Body of pancreas (tissue), 4 donors: ENCODE measurements at regions not wholly inside any gene's neighbourhood (a gene's known extent, or its start where the extent isn't known, plus 50 kb on each side); places are given as distances from the start of the nearest gene placed in this dataset.

Experiments
- ATAC-seq: fragments of 150-250 bp; one replicate; pipeline ENCODE4 v1.9.1; 2016
- DNase-seq, 4 donors: peaks; one replicate each; pipeline ENCODE4 v3.0.0-alpha.2; 2019
- H3K27ac ChIP-seq, 4 donors: fragments of 200-600 bp; sonication (generic); 1 replicate in 3 of 4; 2 replicates in 1 of 4; pipeline versions ENCODE4 v1.5.1 to v1.6.1; 2016 to 2019; ENCODE audit warnings: mild to moderate bottlenecking in 1 of 4, mixed read lengths in 1 of 4, moderate library complexity in 1 of 4
- H3K27me3 ChIP-seq, 2 donors: fragments of 200-600 bp; sonication (generic); one replicate each; pipeline ENCODE4 v1.6.0; 2016; ENCODE audit warnings: mild to moderate bottlenecking in 1 of 2
- H3K36me3 ChIP-seq, 2 donors: fragments of 200-600 bp; sonication (generic); replicated peaks in 1 of 2; 2 replicates each; pipeline ENCODE4 v1.5.1; 2016; ENCODE audit warnings: low read depth in 2 of 2; ENCODE audit not compliant: insufficient read depth in 1 of 2
- H3K4me1 ChIP-seq: fragments of 200-600 bp; sonication (generic); one replicate; pipeline ENCODE4 v1.6.0; 2016
- H3K4me3 ChIP-seq, 2 donors: fragments of 200-600 bp; sonication (generic); 1 replicate in 1 of 2; 2 replicates in 1 of 2; pipeline ENCODE4 v1.5.1; 2016 to 2019
- H3K9me3 ChIP-seq, 3 donors: fragments of 200-600 bp; sonication (generic); 1 replicate in 2 of 3; 2 replicates in 1 of 3; pipeline ENCODE4 v1.5.1; 2016
- CTCF ChIP-seq, 7 experiments: fragments of 450-650 bp in 4 of 7; fragments of 200-600 bp in 3 of 7; sonication (generic) in 3 of 7; IDR thresholded peaks; one replicate each; pipeline ENCODE4 v1.5.1; 2016 to 2019; ENCODE audit warnings: antibody characterized with exemption in 7 of 7
- POLR2A ChIP-seq, 3 donors: fragments of 450-650 bp; IDR thresholded peaks; one replicate each; pipeline ENCODE4 v1.6.1; 2016; ENCODE audit warnings: antibody characterized with exemption in 3 of 3, mild to moderate bottlenecking in 2 of 3
- WGBS, 2 donors: methylation state at CpG; one replicate each; pipeline ENCODE4 v1.1.5; 2017; 5-methylcytosine and 5-hydroxymethylcytosine counted together
- intact Hi-C: fragments of 100-400 bp; cut with DNase I; formaldehyde crosslinking; loops from one replicate; pipeline ENCODE4 v1.15.1; 2023

- DNase-seq, result no peak
- no peak for ATAC-seq
- intact Hi-C loops, result no loop called here
- Histone ChIP-seq H3K27me3 (no peaks in the 10 kb centered on the region), H3K27ac (no peak overlapping the region), H3K36me3 (no peaks in the 10 kb centered on the region), H3K9me3 (no peaks in the 10 kb centered on the region), H3K4me3 (no peak overlapping the region), H3K4me1 (no peaks in the 10 kb centered on the region)
- TF ChIP-seq CTCF (IDR thresholded peaks at IDR 0.05) (no peak), POLR2A (IDR thresholded peaks at IDR 0.05) (no peak)
- WGBS, 2 donors, result 84 to 95% methylated on average over 2 of the region's 2 CpGs
Measured at GRCh38 chr11:13836666-13837065, 125.9 kb upstream of the SPON1 start.

- H3K4me1 ChIP-seq, result no peaks in the 10 kb centered on the region
- no peaks in the 10 kb centered on the region for H3K36me3 ChIP-seq
- no peaks in the 10 kb centered on the region for H3K9me3 ChIP-seq
- TF ChIP-seq CTCF (IDR thresholded peaks at IDR 0.05) (no peak), POLR2A (IDR thresholded peaks at IDR 0.05) (no peak)
- intact Hi-C loops, result no loop called here
- H3K27me3 ChIP-seq, result no peaks in the 10 kb centered on the region
- 72 to 87% methylated on average over 2 of the region's 2 CpGs for WGBS, 2 donors
- H3K27ac ChIP-seq, result no peak overlapping the region
- no peak for DNase-seq
- ATAC-seq, result no peak
- H3K4me3 ChIP-seq, result no peak overlapping the region
Measured at GRCh38 chr11:13837286-13837685, 125.2 kb upstream of the SPON1 start.

- WGBS, 2 donors, result 57 to 68% methylated on average over 3 of the region's 3 CpGs
- Histone ChIP-seq H3K9me3 (no peaks in the 10 kb centered on the region), H3K4me1 (no peaks in the 10 kb centered on the region), H3K4me3 (no peak overlapping the region), H3K36me3 (no peaks in the 10 kb centered on the region), H3K27me3 (no peaks in the 10 kb centered on the region), H3K27ac (no peak overlapping the region)
- intact Hi-C loops, result no loop called here
- no peak for ATAC-seq
- no peak for DNase-seq
- no peak for TF ChIP-seq CTCF (IDR thresholded peaks at IDR 0.05)
- no peak for TF ChIP-seq POLR2A (IDR thresholded peaks at IDR 0.05)
Measured at GRCh38 chr11:13841393-13841792, 121.1 kb upstream of the SPON1 start.

DNA sequence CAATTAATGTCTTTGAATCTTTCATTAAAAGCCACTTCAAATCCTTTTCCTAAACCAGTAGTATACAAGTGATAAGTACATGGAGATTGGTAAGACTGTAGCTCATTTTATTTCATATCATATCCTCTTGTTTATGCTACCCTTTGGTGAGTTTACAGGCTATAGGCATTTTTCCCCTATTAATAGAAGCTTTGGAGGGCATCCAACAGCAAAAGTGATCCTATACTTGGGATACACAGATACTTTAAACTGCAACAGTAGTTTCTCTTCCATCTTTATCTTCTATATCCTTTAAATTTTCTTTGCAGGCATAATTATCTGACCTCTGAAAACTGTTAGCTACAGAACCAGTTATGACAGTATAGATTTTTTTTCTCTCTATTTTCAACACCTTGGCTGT is 114.5 kb upstream of the SPON1 start:
- H3K9me3 ChIP-seq, result no peaks in the 10 kb centered on the region
- H3K4me1 ChIP-seq, result no peaks in the 10 kb centered on the region
- H3K4me3 ChIP-seq, result no peak overlapping the region
- no peak for ATAC-seq
- no peak overlapping the region for H3K27ac ChIP-seq
- TF ChIP-seq POLR2A (IDR thresholded peaks at IDR 0.05) (no peak), CTCF (IDR thresholded peaks at IDR 0.05) (no peak)
- H3K27me3 ChIP-seq, result no peaks in the 10 kb centered on the region
- intact Hi-C loops, result no loop called here
- H3K36me3 ChIP-seq, result no peaks in the 10 kb centered on the region
- DNase-seq, result no peak

DNA sequence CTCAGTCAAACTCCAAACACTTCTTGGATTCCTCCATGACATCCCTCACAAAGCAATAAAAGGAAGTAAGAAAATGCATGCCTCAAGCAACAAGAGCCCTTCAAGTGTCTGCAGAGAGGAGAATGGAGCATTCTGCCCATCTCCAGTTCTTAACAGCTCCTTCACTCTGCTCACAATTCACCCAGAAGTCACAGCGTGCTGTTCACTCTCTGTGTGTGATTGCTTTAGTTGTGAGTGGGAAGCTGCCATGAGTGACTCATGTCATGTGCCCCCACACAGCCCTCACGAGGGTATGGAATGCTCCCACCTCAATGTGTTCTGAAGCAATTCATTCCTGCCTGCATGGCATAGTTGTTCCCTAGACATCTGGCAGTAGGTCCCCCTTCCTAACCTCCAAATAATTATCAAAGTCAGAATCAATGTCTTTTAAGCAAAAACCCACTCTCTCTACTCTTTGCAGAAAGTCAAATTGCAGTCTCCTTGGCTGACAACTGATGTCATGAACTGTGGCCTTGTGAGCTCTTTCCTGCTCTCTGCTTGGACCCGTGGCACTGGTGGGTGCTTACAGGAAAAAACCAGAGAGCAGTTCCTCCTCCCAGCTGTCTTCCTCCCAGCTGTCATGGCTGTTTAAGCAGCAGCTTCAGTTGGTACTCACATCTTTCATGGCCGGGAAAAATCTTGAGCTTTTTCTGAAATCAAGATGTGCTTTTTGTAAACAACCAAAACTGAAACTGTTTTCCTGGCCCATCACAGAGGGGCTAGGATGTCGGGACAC is 112.1 kb upstream of the SPON1 start:
- no peak overlapping the region for H3K4me3 ChIP-seq
- intact Hi-C loops, result no loop called here
- no peak overlapping the region for H3K27ac ChIP-seq
- WGBS, 2 donors, result 37 to 38% methylated on average over 5 of the region's 5 CpGs
- H3K4me1 ChIP-seq, result no peaks in the 10 kb centered on the region
- H3K9me3 ChIP-seq, result no peaks in the 10 kb centered on the region
- TF ChIP-seq CTCF (IDR thresholded peaks at IDR 0.05), result no peak
- TF ChIP-seq POLR2A (IDR thresholded peaks at IDR 0.05), result no peak
- no peaks in the 10 kb centered on the region for H3K36me3 ChIP-seq
- ATAC-seq (no peak), DNase-seq (no peak)
- H3K27me3 ChIP-seq, result no peaks in the 10 kb centered on the region
